Activated naive CD8-positive, alpha-beta T cell treated with anti-CD3 and anti-CD28 coated beads, Interleukin-2, amount 50 U/mL, for 16 hours (primary cell): ENCODE measurements at regions not wholly inside any gene's neighbourhood (a gene's known extent, or its start where the extent isn't known, plus 50 kb on each side); places are given as distances from the start of the nearest gene placed in this dataset.

Experiments used
- DNase-seq: peaks from one replicate; pipeline ENCODE4 v3.0.0-alpha.2; 2020; ENCODE audit warnings: low read depth, low spot score

DNA sequence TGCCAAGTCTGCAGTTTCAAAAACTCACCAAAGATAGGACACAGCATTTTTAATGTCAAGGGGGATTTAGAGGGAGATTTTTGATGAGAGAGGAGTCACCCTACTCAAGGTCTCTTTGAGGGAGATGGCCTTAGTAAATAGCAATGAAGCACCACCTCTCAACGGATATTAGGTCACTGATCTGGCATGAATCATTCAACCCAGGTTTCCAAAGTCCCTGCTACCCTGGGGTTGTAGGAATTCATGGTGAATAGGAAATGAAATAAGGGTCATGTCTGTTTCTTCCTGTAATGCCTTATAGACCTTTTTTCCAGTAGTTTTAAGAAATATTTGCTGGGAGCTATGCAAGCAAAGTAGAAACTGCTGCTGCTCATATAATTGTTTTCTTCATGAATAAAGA is 2154.9 kb downstream of the LRRC4C start:
- DNase-seq = no peak

DNA sequence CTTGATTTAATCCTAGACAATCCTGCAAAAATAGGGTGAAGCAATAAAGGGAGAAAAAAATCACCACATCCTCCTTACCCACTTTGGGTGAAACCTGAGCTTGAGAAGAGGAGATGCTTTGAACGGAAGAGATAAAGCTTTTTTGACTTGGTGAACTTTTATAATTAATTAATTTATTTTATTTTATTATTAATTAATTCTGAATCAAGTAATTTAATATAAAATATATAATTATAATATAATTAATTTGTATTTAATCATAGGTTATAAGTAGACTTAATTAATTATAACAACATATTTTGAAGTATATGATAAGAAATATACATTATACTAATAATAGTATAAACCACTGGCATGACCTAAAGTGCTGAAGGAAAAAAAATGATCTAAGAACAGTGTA is 2164.8 kb downstream of the LRRC4C start:
- no peak for DNase-seq

GRCh38 chr11:39288011-39288410 is 2171.4 kb downstream of the LRRC4C start:
- DNase-seq = no peak

DNA sequence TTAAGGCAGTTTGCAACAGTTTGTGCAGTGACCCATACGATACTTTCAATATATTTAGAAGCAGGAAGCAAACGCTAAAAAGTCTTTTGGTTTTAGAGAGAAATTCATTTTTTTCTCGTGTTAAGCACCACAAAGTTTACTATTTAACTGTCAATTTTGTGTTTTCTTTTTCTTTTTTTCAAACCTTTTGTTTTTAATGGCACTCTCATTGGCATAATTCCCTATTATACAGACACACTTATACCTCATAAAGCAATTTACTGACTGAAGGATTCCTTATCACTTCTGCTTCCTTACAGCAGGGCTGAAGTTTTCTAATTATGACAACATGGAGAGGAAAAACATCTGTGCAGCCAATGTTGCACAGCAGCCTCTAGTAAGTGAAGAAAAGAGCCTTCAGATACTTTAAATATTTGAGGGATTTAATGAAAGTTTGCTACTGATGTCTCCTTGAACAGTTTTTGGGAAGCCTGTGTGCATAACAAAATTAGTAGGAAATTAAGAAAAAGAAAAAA is 2191.2 kb downstream of the LRRC4C start:
- DNase-seq = no peak

DNA sequence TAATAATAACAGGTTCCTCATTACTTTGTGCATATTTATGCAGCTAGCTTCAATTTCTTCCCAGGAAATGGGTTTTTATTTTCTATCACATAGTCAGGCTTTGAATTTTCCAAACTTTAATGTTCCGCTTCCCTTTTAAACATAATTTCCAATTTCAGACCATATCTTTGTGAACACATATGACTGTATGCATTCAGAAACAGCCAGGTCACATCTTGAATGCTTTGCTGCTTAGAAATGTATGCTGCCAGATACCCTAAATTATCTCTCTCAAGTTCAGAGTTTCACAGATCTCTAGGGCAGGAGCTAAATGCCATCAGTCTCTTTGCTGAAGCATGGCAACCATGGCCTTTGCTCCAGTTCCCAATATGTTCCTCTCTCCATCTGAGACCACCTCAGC is 2203.8 kb downstream of the LRRC4C start:
- no peak for DNase-seq

DNA sequence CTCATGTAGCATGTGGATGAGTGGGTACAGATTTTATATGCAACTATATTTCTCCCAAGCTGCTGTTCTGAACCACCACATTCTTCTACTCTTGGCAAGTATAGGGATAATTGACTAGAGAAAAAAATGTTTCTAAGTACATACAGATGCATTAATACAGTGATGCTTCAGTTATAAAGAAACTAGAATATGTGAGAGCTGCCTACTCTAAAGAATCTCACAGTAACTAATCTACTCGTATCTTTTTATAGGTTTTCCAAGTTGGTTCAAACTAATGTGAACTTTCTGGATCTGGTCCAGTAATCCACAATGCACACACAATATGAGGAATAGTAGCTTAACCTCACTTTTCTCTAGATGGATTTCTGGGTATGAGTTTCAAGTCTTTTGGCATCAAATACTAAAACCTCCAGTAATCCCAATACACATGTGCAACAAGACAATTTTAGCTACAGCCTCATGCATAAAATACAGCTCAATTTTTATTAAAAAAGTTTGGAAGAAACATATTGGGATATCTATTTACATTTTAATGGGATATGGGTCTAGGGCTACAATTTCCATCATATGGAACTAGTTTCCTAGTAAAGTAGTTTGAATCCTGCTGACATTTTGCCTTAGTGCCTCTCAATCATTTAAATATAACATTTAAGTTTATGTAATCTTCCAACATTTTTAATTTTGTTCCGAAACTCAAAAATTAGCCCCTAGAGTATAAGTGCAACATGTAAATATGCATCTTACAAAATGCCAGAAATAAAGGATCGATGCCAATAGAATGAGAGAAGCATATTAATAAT is 2209.7 kb downstream of the LRRC4C start:
- DNase-seq = no peak

- DNase-seq = no peak
Observed at GRCh38 chr11:39247570-39248137, 2211.8 kb downstream of the LRRC4C start.

GRCh38 chr11:39239553-39239952 is 2219.9 kb downstream of the LRRC4C start:
- no peak for DNase-seq

DNA sequence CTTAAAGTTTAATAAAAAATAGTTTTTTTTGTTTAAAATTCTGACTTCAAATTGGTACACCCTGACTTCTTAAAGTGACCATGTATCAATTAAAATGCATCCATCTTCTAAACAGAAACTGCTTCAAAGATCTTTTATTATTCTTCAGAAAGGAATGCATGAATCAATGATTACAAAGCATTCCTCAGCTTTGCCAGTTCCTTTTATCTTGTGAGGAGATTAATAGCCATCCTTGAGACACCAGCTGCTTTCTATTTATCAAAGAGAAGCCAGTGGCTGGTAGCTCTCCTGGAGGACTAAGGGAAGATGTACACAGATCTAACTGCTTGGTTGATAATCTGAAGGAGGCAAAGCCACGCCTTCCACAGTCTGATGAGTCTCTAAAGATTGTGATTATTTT is 2222.5 kb downstream of the LRRC4C start:
- DNase-seq = no peak

GRCh38 chr11:39221550-39222138 is 2237.8 kb downstream of the LRRC4C start:
- DNase-seq = no peak

DNA sequence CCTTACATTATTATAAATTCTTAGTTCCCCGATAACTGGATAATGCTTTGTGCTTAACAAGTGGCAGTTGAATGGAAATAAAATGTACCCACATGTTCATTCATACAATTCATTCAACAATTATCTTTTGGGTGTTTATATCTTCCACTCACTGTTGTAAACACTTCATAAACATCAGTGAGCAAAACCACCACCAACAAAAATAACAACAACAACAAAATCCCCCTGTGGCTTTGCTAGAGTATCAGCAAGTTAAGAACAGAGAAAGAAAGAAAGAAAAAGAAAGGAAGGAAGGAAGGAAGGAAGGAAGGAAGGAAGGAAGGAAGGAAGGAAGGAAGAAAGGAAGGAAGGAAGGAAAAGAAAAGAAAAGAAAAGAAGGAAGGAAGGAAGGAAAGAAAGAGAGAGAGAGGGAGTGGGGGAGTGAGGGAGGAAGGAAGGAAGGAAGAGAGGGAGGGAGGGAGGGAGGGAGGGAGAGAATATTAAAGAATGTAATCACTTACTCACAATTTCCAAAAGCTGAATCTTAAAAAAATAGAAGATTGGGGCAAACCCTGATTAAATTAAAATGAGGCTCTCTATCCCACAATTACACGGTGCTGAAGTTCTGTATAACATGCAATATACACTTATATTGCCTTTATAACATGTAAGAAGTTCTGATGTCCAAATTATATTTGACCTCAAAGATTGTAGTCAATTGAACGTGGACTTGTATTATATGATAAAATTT is 2238.8 kb downstream of the LRRC4C start:
- no peak for DNase-seq

DNA sequence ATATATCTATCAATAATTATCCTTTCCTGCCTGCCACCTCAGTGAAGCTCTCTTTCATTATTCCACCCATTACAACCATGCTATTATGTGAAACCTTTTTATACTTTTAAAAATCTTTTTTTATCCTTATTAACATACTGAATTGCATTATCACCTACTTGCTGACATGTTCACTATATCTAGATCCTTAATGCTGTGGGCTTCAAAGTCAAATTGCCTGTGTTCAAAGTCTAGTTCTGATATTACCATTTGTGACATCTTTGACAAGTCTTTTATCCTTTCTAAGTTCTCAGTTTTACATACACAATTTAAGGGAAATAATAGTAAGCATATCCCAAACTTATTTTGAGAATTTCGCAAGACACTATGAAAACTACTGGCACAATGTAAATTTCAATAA is 2239.4 kb downstream of the LRRC4C start:
- no peak for DNase-seq

DNA sequence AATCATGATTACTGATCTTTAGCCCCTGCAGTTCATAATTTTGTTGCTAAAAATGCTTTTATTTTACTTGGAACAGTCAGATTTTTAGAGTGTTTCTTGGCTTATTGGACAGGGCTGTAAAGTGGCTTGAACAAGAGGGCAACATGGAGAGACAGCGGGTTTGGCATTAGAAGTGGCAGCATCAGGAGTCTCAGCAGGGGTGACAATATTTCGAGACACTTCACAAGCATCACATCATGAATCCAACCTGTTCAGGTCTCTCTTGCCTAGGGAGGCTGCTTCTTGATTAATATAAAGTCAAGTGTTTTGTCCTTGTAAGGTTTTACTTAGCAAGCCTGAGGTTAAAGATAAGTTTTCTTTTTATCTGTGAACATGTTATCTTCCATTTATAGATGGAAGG is 2249.5 kb downstream of the LRRC4C start:
- no peak for DNase-seq

GRCh38 chr11:39205236-39205995 is 2254.0 kb downstream of the LRRC4C start:
- no peak for DNase-seq

- DNase-seq = no peak
Observed at GRCh38 chr11:39192671-39193070, 2266.8 kb downstream of the LRRC4C start.

DNA sequence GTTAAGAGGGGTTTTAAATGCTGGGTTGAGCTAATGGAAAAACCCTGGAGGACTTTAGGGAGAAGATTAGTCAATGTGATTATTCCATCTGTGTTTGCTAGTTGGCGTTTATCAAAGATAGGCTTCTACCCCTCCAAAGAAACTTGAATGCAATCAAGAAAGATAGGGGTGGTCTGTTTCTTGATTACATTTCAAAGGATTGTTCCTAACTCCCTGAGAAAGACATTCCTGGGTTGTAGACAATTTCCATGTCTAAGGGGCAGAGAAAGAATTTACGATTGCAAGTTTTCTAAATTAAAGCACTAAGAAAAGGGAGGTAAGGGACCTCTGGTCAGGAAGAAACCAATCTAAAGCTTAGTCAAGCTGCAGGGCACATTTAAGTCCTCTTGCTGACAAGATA is 2268.7 kb downstream of the LRRC4C start:
- no peak for DNase-seq

- DNase-seq = no peak
Observed at GRCh38 chr11:39177678-39178077, 2281.8 kb downstream of the LRRC4C start.

- DNase-seq = no peak
Observed at GRCh38 chr11:39174965-39175364, 2284.5 kb downstream of the LRRC4C start.

DNA sequence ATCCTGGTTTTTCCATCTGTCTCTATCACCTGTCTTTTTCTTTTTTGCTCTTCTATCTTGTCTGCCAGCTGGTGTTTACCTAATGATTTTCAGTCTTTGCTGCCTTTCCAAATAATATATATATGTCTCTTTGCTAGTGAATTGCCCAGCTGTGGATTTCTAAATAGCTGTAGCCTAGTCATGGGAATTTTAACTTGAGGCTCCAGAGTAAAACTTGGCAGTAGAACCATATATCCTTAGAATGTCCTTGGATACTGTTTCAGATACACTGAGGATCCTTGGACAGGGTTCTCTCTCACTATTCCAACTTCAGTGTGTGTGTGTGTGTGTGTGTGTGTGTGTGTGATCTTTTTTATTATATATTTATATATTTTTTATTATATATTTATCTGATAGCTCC is 2285.3 kb downstream of the LRRC4C start:
- no peak for DNase-seq

- DNase-seq = no peak
Observed at GRCh38 chr11:39165021-39165420, 2294.4 kb downstream of the LRRC4C start.

GRCh38 chr11:39149214-39149613 is 2310.2 kb downstream of the LRRC4C start:
- DNase-seq = no peak

- DNase-seq = no peak
Observed at GRCh38 chr11:39145346-39145745, 2314.1 kb downstream of the LRRC4C start.
